GM18861 (cell line): ENCODE measurements at regions not wholly inside any gene's neighbourhood (a gene's known extent, or its start where the extent isn't known, plus 50 kb on each side); places are given as distances from the start of the nearest gene placed in this dataset.
"Not testable (repeated sequence)": the region's sequence is repeated elsewhere in the genome, so short reads cannot be mapped to it uniquely, and the experiment has no call there.

ENCODE experiments used
- ATAC-seq: cut with Tn5 transposase; IDR thresholded peaks from one replicate; pipeline ENCODE4 v1.9.1; 2021; ENCODE audit not compliant: unreplicated experiment

- ATAC-seq = not testable (repeated sequence)
These were observed 54.1 kb upstream of the NBPF9 start for GRCh38 chr1:149157409-149157808.

GRCh38 chr1:149158308-149158707 lies 55.0 kb upstream of the NBPF9 start:
- not testable (repeated sequence) for ATAC-seq

GRCh38 chr1:149163063-149163444 lies 59.7 kb upstream of the NBPF9 start:
- not testable (repeated sequence) for ATAC-seq

GRCh38 chr1:149174765-149175164 lies 71.4 kb upstream of the NBPF9 start:
- not testable (repeated sequence) for ATAC-seq

- not testable (repeated sequence) for ATAC-seq
These were observed 72.5 kb upstream of the NBPF9 start for GRCh38 chr1:149175812-149176211.

GRCh38 chr1:149176453-149177316 lies 73.3 kb upstream of the NBPF9 start:
- ATAC-seq = not testable (repeated sequence)

- not testable (repeated sequence) for ATAC-seq
These were observed 87.4 kb upstream of the NBPF9 start for GRCh38 chr1:149190742-149191141.

GRCh38 chr1:149196651-149197050 lies 93.3 kb upstream of the NBPF9 start:
- not testable (repeated sequence) for ATAC-seq

- peak; percentile 60 for ATAC-seq
These were observed 97.2 kb upstream of the NBPF9 start for GRCh38 chr1:149200567-149200966.

- ATAC-seq = not testable (repeated sequence)
These were observed 98.9 kb upstream of the NBPF9 start for GRCh38 chr1:149202283-149202682.

- ATAC-seq = not testable (repeated sequence)
These were observed 101.0 kb upstream of the NBPF9 start for GRCh38 chr1:149204396-149204795.

- ATAC-seq = not testable (repeated sequence)
These were observed 105.5 kb upstream of the NBPF9 start for GRCh38 chr1:149208836-149209235.

GRCh38 chr1:149211757-149212420 lies 108.5 kb upstream of the NBPF9 start:
- peak; percentile 69 for ATAC-seq

- ATAC-seq = not testable (repeated sequence)
These were observed 109.6 kb upstream of the NBPF9 start for GRCh38 chr1:149212946-149213345.

- not testable (repeated sequence) for ATAC-seq
These were observed 110.3 kb upstream of the NBPF9 start for GRCh38 chr1:149213673-149214072.

- not testable (repeated sequence) for ATAC-seq
These were observed 115.0 kb upstream of the NBPF9 start for GRCh38 chr1:149218080-149218988.

GRCh38 chr1:149219539-149219938 lies 116.2 kb upstream of the NBPF9 start:
- not testable (repeated sequence) for ATAC-seq

GRCh38 chr1:149220463-149221074 lies 117.2 kb upstream of the NBPF9 start:
- not testable (repeated sequence) for ATAC-seq

- not testable (repeated sequence) for ATAC-seq
These were observed 124.7 kb upstream of the NBPF9 start for GRCh38 chr1:149227933-149228665.
